GM18951 (cell line): ENCODE measurements at regions not wholly inside any gene's neighbourhood (a gene's known extent, or its start where the extent isn't known, plus 50 kb on each side); places are given as distances from the start of the nearest gene placed in this dataset.
"Not testable (repeated sequence)": the region's sequence is repeated elsewhere in the genome, so short reads cannot be mapped to it uniquely, and the experiment has no call there.

ENCODE experiments used
- POLR2A ChIP-seq: IDR thresholded peaks from 4 replicates; pipeline ENCODE4 v1.6.1; 2011; ENCODE audit warnings: mild to moderate bottlenecking; ENCODE audit not compliant: insufficient read length, insufficient read depth; ENCODE audit errors: extremely low read depth
- in situ Hi-C: fragments of 300-500 bp; cut with MboI; formaldehyde crosslinking; loops from one replicate; pipeline ENCODE4 v1.12.0; 2022; ENCODE audit warnings: low sequenced_read_pairs, mixed read lengths, inconsistent platforms; ENCODE audit not compliant: unreplicated experiment

DNA sequence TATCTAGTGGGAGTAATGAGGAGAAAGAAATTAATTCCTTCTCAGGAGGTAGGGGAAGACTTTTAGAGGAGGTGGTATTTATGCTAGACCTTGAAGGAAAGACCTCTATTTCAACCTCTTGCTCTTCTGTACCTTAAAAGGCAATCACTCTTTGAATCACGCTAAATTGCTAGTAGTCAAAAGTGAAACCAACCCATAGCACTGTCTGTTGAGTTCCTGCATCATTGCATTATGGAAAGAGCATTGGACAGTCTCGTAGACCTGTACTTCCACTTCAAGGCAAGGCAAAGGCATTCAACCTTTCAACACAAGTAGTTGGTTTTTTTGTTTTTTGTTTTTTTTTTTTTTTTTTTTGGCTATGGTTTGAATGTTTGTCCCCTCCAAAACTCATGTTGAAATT is 770.4 kb downstream of the ETS1 start:
- no peak for TF ChIP-seq POLR2A

DNA sequence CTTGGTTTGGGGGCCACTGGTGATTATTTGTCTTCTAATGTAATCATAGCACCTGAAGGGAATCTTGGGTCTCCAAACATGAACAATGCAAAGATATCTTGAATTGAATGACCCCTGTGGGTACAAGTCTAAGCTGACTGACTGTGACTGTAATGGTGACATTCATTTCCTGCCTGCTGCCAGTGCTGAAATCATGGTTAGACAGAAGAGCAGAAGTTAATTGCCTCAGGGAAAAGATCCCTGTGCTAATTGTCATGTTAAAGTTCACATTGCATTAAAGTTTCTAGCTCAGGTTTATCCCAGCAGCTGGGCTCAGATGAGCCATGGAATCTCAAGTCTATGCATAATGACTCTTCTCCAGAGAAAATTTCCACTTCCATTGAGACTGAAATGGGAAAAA is 772.0 kb downstream of the ETS1 start:
- TF ChIP-seq POLR2A: no peak
- in situ Hi-C loops: no loop called here

More for the DNA sequence above, 770.4 kb downstream of the ETS1 start:
- in situ Hi-C loops: no loop called here

- in situ Hi-C loops: no loop called here
Observed at GRCh38 chr11:127806501-127806900, 780.9 kb downstream of the ETS1 start.

DNA sequence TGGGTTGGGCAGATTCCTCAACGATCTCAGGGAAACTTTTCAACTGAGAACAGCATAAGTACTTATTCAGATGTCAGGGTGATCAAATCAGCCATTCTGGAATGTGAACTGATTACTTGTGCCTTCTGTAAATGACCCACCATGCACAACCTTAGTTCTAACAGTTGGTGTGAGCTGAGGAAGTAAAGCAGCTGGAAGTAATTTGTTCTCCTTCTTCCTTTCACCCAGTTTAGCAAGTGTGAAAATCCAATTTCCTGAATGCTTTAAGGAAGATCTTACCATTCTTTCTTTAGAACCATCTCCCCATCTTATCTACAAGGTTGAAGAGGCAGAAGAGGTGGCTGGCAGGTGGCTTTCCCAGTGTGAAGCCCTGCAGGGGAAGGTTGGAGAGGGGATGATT is 781.6 kb downstream of the ETS1 start:
- TF ChIP-seq POLR2A: no peak
- in situ Hi-C loops: no loop called here

More at GRCh38 chr11:127806501-127806900, 780.9 kb downstream of the ETS1 start:
- TF ChIP-seq POLR2A: no peak

GRCh38 chr11:127804747-127805400 is 782.5 kb downstream of the ETS1 start:
- no peak for TF ChIP-seq POLR2A
- in situ Hi-C loops: no loop called here

DNA sequence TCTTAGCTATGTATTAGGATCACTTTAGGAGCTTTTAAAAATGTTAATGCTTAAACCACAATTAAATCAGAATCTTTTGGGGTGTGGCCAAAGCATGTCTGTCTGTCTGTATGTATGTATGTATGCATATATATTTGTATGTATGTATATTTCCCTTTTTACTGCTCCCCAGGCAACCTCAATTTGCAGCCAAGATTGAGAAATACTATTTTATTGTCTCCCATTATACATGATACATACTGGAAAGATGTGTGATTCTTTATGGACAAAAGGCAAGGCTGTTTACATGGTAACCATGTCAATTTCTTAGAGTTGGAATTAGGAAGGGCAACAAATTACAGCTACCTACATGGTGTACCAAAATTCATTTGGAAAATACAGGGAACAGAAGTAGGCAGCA is 783.6 kb downstream of the ETS1 start:
- no peak for TF ChIP-seq POLR2A
- in situ Hi-C loops: no loop called here

DNA sequence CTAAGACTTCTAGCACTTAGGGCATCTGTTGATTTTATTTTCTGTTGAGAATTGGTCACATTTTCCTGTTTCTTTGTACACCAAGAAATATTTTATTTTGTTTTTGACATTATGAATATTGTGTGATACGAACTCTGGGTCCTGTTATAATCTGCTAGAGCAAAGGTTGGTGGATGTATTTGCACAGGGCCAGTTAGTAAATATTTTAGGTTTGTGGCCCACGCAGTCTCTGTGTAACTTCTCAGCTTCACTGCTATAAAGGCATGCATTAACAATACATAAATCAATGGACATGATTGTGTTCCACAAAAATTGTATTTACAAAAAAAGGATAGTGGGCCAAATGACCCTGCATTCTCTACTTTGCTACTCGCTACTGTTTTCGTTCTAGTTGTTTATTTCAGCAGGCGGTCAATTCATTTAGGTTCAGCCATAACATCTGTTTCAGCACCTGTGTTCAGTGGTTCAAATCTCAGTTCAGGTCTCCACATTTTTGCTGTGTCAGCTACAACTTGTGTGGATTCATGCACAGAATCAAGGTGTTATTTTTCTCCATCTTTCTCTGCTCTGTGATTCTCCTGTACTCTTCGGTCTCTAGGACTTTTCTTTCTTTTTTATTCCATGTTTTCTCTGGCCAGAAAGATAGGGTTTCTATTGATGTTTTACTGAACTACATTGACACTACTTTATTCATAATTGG is 786.2 kb downstream of the ETS1 start:
- no peak for TF ChIP-seq POLR2A
- in situ Hi-C loops: no loop called here

DNA sequence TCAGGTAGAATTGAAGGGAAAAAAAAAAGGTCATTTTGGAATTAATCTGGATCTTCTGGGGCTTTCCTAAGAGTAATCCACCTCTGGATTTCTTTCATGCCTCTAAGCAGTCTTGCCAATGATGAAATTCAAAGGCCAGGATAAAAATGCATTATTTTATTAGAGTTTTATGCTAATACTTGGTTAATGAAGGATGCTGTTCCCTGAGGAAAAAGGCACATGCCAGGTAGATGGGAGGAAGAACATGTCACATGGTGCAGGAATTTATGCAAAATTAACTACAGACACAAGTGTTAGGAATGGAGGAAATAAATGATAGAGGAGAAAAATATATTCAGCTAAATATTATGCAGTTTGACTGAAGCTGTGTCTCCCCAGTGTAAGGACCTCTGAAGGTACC is 792.0 kb downstream of the ETS1 start:
- no peak for TF ChIP-seq POLR2A
- in situ Hi-C loops: no loop called here

DNA sequence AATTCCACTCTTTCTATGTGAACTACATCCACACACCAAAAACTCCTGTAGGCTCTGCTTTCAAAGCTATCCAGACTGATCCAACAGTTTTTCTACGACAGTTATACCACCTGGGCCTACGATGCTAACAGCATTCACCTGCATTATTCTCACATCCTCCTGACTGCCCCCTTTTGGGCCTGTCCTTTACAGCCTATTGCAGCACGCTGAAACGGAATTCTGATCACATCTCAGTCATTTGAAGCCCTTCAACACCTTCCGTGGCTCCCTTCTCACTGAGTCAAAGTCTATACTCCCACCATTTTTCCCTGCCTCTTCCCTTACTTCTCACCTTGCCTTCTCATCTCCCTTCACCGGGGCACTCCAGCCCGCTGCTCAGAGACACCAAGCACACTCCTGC is 791.3 kb upstream of the KIRREL3 start:
- TF ChIP-seq POLR2A: no peak
- in situ Hi-C loops: no loop called here

GRCh38 chr11:127790592-127790991 is 790.0 kb upstream of the KIRREL3 start:
- in situ Hi-C loops: no loop called here
- no peak for TF ChIP-seq POLR2A

DNA sequence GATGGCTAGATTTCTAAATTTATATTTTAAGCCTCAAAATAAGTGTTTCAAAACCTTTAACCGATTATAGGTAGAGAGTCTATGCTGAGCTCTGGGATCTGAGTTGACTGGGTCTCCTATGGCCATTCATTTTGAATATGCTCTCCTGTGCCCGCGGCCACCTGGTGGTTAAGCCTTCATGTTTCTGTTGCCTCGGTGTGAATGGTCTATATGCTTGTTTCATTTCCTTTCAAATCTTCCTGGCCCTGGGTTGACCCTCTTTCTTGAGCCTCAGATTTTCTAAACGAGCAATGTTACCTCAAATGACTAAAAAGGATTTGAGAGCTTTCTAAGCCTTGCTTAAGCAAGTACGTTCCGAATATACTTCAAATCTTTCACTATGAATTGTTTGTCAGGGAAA is 789.4 kb upstream of the KIRREL3 start:
- no peak for TF ChIP-seq POLR2A
- in situ Hi-C loops: no loop called here

DNA sequence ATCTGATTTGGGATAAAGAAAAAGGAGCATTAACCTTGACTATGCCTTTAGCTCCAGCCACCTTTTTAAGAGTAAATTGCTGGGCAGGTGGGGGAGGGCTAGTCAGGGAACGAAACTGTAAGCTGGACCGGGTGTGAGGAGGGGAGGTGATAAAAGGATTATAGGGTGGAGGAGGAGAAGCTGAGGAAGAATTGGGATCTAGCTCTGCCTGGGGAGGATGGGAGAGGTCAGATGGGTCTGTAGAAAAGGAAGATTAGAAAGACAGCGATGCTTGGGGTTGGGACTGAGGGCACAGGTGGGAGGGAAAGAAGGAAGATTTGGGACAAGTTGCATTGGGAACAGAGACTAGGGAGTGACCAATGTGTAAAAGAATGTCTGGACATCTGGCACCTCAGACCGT is 772.4 kb upstream of the KIRREL3 start:
- in situ Hi-C loops: not testable (repeated sequence)

DNA sequence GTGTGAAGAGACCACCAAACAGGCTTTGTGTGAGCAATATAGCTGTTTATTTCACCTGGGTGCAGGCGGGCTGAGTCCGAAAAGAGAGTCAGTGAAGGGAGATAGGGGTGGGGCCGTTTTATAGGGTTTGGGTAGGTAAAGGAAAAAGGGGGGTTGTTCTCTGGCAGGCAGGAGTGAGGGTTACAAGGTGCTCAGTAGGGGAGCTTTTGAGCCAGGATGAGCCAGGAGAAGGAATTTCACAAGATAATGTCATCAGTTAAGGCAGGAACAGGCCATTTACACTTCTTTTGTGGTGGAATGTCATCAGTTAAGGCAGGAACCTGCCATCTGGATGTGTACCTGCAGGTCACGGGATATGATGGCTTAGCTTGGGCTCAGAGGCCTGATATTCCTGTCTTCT is 768.4 kb upstream of the KIRREL3 start:
- in situ Hi-C loops: not testable (repeated sequence)

- no peak for TF ChIP-seq POLR2A
- in situ Hi-C loops: no loop called here
Observed at GRCh38 chr11:127766734-127767133, 766.2 kb upstream of the KIRREL3 start.

DNA sequence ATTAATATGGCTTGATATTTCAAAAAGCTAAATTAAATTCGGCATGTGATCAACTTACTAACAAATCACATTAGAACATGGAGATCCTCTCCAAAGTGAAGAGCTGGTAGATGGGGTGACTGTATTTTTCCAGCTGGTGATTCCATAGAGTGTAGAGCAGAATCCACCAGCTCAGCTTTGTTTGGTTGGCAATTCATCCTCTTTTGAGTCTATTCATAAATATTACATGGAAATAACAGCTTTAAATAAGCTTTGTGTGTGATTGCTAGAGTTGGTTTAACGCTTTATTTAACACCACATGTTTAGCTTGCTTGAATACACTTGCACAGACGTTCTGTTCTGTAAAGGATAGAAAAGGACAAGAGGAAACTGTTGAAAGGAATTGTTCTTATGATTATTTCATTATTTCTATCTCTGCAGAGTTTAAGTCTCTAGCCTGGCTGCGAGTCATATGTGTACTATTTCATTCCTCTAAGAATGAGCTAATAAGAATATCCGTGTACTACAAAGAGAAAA is 738.3 kb upstream of the KIRREL3 start:
- TF ChIP-seq POLR2A: no peak
- in situ Hi-C loops: no loop called here

DNA sequence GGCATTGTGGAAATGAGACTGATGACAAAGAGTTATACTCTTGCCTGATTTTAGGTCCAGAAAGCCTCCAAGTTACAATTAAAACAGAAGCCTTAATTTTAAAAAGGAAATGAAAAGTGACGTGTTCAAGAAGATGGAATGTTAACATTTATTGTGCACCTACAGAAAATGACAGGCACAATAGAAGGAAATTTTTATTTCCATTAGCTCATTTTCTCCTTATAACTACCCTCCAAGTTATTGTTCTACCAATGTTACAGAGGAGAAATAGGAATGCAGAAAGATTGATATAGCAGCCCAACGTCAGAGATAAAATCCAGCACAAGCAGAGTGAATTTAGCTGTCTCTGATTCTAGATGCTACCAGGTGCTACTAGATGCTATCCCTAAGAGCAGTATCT is 736.9 kb upstream of the KIRREL3 start:
- in situ Hi-C loops: no loop called here
- TF ChIP-seq POLR2A: no peak
